Ishikawa (cell line): ENCODE measurements at regions not wholly inside any gene's neighbourhood (a gene's known extent, or its start where the extent isn't known, plus 50 kb on each side); places are given as distances from the start of the nearest gene placed in this dataset.

ENCODE experiments used
- CEBPB ChIP-seq: IDR thresholded peaks from 2 replicates; pipeline ENCODE4 v1.6.1; 2012
- CREB1 ChIP-seq: IDR thresholded peaks from 2 replicates; pipeline ENCODE4 v1.6.1; 2012; ENCODE audit warnings: low read depth
- EP300 ChIP-seq: IDR thresholded peaks from 2 replicates; pipeline ENCODE4 v1.6.1; 2012; ENCODE audit warnings: borderline replicate concordance
- NFIC ChIP-seq: IDR thresholded peaks from 2 replicates; pipeline ENCODE4 v1.6.1; 2012
- RAD21 ChIP-seq: IDR thresholded peaks from 2 replicates; pipeline ENCODE4 v1.6.1; 2012; ENCODE audit warnings: low read depth
- TEAD4 ChIP-seq: IDR thresholded peaks from 2 replicates; pipeline ENCODE4 v1.6.1; 2012
- YY1 ChIP-seq: IDR thresholded peaks from 2 replicates; pipeline ENCODE4 v1.6.1; 2012; ENCODE audit warnings: low read depth
- TF ChIP-seq, protein P1 (sequence below): IDR thresholded peaks from 2 replicates; pipeline ENCODE4 v1.6.1; 2012
- TF ChIP-seq, protein P2 (sequence below): IDR thresholded peaks from 2 replicates; pipeline ENCODE4 v1.6.1; 2012; ENCODE audit warnings: low read depth, mild to moderate bottlenecking
- TF ChIP-seq, protein P3 (sequence below): IDR thresholded peaks from 2 replicates; pipeline ENCODE4 v1.6.1; 2012

DNA sequence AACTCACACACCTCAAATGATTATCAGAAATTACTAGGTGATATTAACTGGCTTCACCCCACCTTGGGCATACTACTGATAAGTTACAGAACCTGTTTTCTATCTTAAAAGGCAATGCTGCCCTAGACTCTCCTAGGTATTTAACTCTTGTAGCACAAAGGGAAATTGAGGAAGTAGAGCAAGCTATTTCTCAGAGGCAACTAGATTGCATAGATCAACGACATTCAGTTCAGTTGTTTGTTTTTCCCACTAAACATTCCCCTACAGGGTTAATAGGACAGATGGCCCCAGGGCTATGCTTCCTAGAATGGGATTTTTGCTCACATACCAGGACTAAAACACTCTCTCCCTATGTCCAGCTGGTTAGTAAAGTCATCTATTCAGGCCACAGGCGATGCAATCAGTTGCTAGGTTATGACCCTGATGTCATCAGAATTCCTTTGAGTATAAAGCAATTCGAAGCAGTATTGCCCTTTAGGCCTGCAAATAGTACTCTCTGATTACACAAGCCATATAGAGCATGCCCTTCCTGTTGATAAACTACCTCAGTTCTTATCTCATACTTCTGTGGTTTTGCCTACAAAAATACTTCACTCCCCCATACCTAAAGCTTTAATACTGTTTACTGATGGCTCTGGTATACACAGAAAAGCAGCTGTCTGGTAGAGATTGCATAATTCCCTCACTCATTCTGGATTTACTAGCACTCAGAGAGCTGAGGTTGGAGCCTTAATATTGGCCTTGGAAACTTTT lies 67.4 kb upstream of the ASCC3 start:
- no peak for TF ChIP-seq NFIC
- no peak for TF ChIP-seq EP300
- TF ChIP-seq CREB1, result no peak
- TF ChIP-seq, protein P1, sequence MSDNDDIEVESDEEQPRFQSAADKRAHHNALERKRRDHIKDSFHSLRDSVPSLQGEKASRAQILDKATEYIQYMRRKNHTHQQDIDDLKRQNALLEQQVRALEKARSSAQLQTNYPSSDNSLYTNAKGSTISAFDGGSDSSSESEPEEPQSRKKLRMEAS, result no peak
- TF ChIP-seq, protein P2, sequence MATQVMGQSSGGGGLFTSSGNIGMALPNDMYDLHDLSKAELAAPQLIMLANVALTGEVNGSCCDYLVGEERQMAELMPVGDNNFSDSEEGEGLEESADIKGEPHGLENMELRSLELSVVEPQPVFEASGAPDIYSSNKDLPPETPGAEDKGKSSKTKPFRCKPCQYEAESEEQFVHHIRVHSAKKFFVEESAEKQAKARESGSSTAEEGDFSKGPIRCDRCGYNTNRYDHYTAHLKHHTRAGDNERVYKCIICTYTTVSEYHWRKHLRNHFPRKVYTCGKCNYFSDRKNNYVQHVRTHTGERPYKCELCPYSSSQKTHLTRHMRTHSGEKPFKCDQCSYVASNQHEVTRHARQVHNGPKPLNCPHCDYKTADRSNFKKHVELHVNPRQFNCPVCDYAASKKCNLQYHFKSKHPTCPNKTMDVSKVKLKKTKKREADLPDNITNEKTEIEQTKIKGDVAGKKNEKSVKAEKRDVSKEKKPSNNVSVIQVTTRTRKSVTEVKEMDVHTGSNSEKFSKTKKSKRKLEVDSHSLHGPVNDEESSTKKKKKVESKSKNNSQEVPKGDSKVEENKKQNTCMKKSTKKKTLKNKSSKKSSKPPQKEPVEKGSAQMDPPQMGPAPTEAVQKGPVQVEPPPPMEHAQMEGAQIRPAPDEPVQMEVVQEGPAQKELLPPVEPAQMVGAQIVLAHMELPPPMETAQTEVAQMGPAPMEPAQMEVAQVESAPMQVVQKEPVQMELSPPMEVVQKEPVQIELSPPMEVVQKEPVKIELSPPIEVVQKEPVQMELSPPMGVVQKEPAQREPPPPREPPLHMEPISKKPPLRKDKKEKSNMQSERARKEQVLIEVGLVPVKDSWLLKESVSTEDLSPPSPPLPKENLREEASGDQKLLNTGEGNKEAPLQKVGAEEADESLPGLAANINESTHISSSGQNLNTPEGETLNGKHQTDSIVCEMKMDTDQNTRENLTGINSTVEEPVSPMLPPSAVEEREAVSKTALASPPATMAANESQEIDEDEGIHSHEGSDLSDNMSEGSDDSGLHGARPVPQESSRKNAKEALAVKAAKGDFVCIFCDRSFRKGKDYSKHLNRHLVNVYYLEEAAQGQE, result no peak
- TF ChIP-seq YY1, result no peak
- TF ChIP-seq, protein P3, sequence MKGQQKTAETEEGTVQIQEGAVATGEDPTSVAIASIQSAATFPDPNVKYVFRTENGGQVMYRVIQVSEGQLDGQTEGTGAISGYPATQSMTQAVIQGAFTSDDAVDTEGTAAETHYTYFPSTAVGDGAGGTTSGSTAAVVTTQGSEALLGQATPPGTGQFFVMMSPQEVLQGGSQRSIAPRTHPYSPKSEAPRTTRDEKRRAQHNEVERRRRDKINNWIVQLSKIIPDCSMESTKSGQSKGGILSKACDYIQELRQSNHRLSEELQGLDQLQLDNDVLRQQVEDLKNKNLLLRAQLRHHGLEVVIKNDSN, result no peak
- TF ChIP-seq RAD21, result no peak
- TF ChIP-seq TEAD4, result no peak
- TF ChIP-seq CEBPB, result no peak
